ENCODE measurements at regions not wholly inside any gene's neighbourhood (a gene's known extent, or its start where the extent isn't known, plus 50 kb on each side); places are given as distances from the start of the nearest gene placed in this dataset.

DNA sequence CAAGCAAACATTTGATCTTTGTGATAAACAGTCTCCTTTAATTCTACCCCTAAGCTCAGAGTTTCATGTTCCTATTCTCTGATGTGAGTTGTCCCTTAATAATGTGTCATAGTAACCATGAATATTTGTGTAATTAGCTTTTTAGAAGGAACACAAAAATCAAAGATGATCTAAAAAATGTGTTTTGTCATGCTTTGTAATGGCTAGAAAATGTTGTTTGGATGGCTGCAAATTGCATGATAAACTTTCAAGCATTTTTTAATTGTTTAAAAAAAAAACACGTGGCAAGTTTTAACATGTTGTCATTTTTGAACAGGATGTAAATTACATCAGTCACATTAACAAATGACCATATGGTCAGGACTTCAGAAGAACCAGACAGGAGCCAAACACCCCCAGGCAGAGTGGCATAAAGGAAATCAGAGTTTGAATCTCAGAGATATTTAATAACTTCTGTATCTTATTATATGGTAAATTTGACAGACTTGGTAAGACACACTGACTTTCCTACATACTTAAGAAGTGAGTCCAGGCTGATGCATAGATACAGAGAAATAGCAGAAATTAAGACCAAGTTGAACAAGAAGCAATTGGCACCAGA lies 223.9 kb upstream of the VEGFC start:
- DNase-seq (ENCODE audit: low read depth, low spot score), result no peak
- no peaks in the 10 kb centered on the region for H3K36me3 ChIP-seq (ENCODE audit: insufficient read depth, low read length)
- no peak for TF ChIP-seq EZH2 (IDR thresholded peaks at IDR 0.05)
- no peak for TF ChIP-seq FOXP2 (optimal IDR thresholded peaks at IDR 0.05; ENCODE audit: control extremely low read depth, extremely low read length, insufficient read depth)
- no peak for TF ChIP-seq POLR2AphosphoS5 (IDR thresholded peaks at IDR 0.05; ENCODE audit: borderline replicate concordance, low read depth, low read length)
- H3K27ac ChIP-seq, result no peak overlapping the region
- no peak overlapping the region for H3K4me3 ChIP-seq
- no peaks in the 10 kb centered on the region for H3K9me3 ChIP-seq (ENCODE audit: low read depth, low read length)
- H3K9ac ChIP-seq (ENCODE audit: insufficient read length), result no peak overlapping the region

GRCh38 chr4:177023951-177024350 lies 231.2 kb upstream of the VEGFC start:
- no peak for DNase-seq (ENCODE audit: low read depth, low spot score)
- H3K9me3 ChIP-seq (ENCODE audit: low read depth, low read length), result no peaks in the 10 kb centered on the region
- no peak overlapping the region for H3K9ac ChIP-seq (ENCODE audit: insufficient read length)
- H3K36me3 ChIP-seq (ENCODE audit: insufficient read depth, low read length), result no peaks in the 10 kb centered on the region
- H3K4me3 ChIP-seq, result no peak overlapping the region
- no peak overlapping the region for H3K27ac ChIP-seq
- no peak for TF ChIP-seq POLR2AphosphoS5 (IDR thresholded peaks at IDR 0.05; ENCODE audit: borderline replicate concordance, low read depth, low read length)

DNA sequence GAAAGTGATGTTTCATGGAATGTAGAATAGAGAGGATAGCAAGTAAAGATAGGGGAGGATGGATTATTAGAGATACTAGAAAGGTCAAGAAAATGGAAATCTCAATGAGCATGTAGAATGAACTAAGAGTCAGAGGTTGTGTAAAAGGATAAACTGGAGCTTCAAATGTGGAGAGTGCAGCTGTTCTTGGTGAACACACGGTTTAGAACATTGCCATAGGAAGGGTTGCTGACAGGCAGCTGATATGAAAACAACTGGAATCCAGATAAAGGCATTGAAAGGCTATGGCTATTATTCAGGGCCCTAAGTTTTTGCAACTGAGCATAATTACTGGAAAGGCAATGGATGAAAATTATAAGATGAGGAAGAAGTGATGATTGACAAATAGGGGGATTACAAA lies 239.6 kb upstream of the VEGFC start:
- no peak for DNase-seq (ENCODE audit: low read depth, low spot score)
- Histone ChIP-seq H3K36me3 (ENCODE audit: insufficient read depth, low read length) (no peaks in the 10 kb centered on the region), H3K4me3 (no peak overlapping the region), H3K9ac (ENCODE audit: insufficient read length) (no peak overlapping the region), H3K9me3 (ENCODE audit: low read depth, low read length) (no peaks in the 10 kb centered on the region), H3K27ac (no peak overlapping the region)
- TF ChIP-seq EZH2 (IDR thresholded peaks at IDR 0.05) (no peak), FOXP2 (optimal IDR thresholded peaks at IDR 0.05; ENCODE audit: control extremely low read depth, extremely low read length, insufficient read depth) (no peak), POLR2AphosphoS5 (IDR thresholded peaks at IDR 0.05; ENCODE audit: borderline replicate concordance, low read depth, low read length) (no peak)

- H3K9ac ChIP-seq (ENCODE audit: insufficient read length), result no peak overlapping the region
Observed at GRCh38 chr4:177033135-177033534, 240.4 kb upstream of the VEGFC start.

GRCh38 chr4:177033632-177034031 lies 240.9 kb upstream of the VEGFC start:
- Histone ChIP-seq H3K27ac (no peak overlapping the region), H3K36me3 (ENCODE audit: insufficient read depth, low read length) (no peaks in the 10 kb centered on the region), H3K9me3 (ENCODE audit: low read depth, low read length) (no peaks in the 10 kb centered on the region), H3K4me3 (no peak overlapping the region), H3K9ac (ENCODE audit: insufficient read length) (no peak overlapping the region)
- no peak for DNase-seq (ENCODE audit: low read depth, low spot score)
- TF ChIP-seq FOXP2 (optimal IDR thresholded peaks at IDR 0.05; ENCODE audit: control extremely low read depth, extremely low read length, insufficient read depth) (no peak), EZH2 (IDR thresholded peaks at IDR 0.05) (no peak), POLR2AphosphoS5 (IDR thresholded peaks at IDR 0.05; ENCODE audit: borderline replicate concordance, low read depth, low read length) (no peak)

More at GRCh38 chr4:177033135-177033534, 240.4 kb upstream of the VEGFC start:
- no peaks in the 10 kb centered on the region for H3K36me3 ChIP-seq (ENCODE audit: insufficient read depth, low read length)
- TF ChIP-seq FOXP2 (optimal IDR thresholded peaks at IDR 0.05; ENCODE audit: control extremely low read depth, extremely low read length, insufficient read depth) (no peak), EZH2 (IDR thresholded peaks at IDR 0.05) (no peak), POLR2AphosphoS5 (IDR thresholded peaks at IDR 0.05; ENCODE audit: borderline replicate concordance, low read depth, low read length) (no peak)
- H3K4me3 ChIP-seq, result no peak overlapping the region
- no peaks in the 10 kb centered on the region for H3K9me3 ChIP-seq (ENCODE audit: low read depth, low read length)
- H3K27ac ChIP-seq, result no peak overlapping the region
- no peak for DNase-seq (ENCODE audit: low read depth, low spot score)

- Histone ChIP-seq H3K4me3 (no peak overlapping the region), H3K9ac (ENCODE audit: insufficient read length) (no peak overlapping the region), H3K36me3 (ENCODE audit: insufficient read depth, low read length) (no peaks in the 10 kb centered on the region), H3K9me3 (ENCODE audit: low read depth, low read length) (no peaks in the 10 kb centered on the region), H3K27ac (no peak overlapping the region)
- TF ChIP-seq POLR2AphosphoS5 (IDR thresholded peaks at IDR 0.05; ENCODE audit: borderline replicate concordance, low read depth, low read length) (no peak), FOXP2 (optimal IDR thresholded peaks at IDR 0.05; ENCODE audit: control extremely low read depth, extremely low read length, insufficient read depth) (no peak), EZH2 (IDR thresholded peaks at IDR 0.05) (no peak)
- DNase-seq (ENCODE audit: low read depth, low spot score), result no peak
Observed at GRCh38 chr4:177041356-177041755, 248.6 kb upstream of the VEGFC start.

DNA sequence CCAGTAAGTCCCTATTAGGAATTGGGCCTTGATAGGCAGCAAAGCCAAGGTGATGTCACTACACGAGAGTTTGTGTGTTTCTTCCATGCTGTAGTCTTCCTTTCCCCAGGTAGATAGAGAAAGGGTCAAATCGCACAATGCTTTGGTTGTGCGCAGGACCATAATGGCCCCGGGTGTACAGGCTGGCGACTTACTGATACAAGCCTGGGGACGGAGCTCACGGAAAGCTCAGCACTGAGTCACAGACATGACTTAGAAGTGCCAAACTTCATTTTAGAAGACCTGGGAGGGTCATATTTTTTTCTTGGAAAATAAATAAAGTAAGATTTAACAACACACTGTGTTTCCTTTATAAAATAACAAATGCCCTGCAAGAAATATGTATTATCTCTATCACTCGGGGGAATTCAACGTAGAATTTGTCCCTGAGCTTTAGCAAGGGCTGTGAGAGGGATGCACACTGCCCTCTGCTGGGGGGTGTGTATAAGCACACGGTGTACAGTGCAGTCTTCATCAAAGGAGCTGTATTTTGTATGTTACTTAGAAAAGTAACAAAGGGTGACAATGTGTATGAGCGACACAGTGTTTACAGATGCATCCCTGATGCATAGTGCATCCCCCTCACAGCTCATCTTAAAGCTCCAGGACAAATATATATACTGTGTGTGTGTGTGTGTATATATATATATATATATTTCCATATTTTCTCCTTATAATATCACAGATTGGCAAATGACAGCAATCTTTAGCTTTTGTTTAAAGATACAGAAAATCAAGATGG lies 254.5 kb upstream of the VEGFC start:
- DNase-seq (ENCODE audit: low read depth, low spot score), result peak; percentile 20
- H3K27ac ChIP-seq, result no peak overlapping the region
- no peaks in the 10 kb centered on the region for H3K36me3 ChIP-seq (ENCODE audit: insufficient read depth, low read length)
- TF ChIP-seq EZH2 (IDR thresholded peaks at IDR 0.05), result no peak
- TF ChIP-seq FOXP2 (optimal IDR thresholded peaks at IDR 0.05; ENCODE audit: control extremely low read depth, extremely low read length, insufficient read depth), result no peak
- TF ChIP-seq POLR2AphosphoS5 (IDR thresholded peaks at IDR 0.05; ENCODE audit: borderline replicate concordance, low read depth, low read length), result no peak
- H3K4me3 ChIP-seq, result no peak overlapping the region
- H3K9me3 ChIP-seq (ENCODE audit: low read depth, low read length), result no peaks in the 10 kb centered on the region
- no peak overlapping the region for H3K9ac ChIP-seq (ENCODE audit: insufficient read length)

DNA sequence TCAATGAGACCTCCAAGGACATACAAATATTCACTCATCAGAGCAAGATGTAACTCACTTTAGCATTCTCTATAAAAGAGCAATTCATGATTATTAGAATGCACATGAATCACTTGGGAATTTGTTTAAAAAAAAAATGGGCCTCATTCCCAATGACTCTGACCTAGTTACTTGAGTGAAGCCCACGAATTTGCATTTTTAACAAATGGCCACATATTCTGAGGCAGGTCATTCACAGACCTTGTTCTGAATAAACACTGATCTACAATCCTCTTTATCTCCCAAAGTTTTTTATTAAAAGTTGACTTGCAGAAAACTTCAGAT lies 255.1 kb upstream of the VEGFC start:
- TF ChIP-seq EZH2 (IDR thresholded peaks at IDR 0.05), result no peak
- no peak for TF ChIP-seq POLR2AphosphoS5 (IDR thresholded peaks at IDR 0.05; ENCODE audit: borderline replicate concordance, low read depth, low read length)
- TF ChIP-seq FOXP2 (optimal IDR thresholded peaks at IDR 0.05; ENCODE audit: control extremely low read depth, extremely low read length, insufficient read depth), result no peak
- H3K36me3 ChIP-seq (ENCODE audit: insufficient read depth, low read length), result no peaks in the 10 kb centered on the region
- H3K9me3 ChIP-seq (ENCODE audit: low read depth, low read length), result no peaks in the 10 kb centered on the region
- H3K4me3 ChIP-seq, result no peak overlapping the region
- no peak overlapping the region for H3K27ac ChIP-seq
- no peak for DNase-seq (ENCODE audit: low read depth, low spot score)
- H3K9ac ChIP-seq (ENCODE audit: insufficient read length), result no peak overlapping the region
